ENCODE measurements at regions not wholly inside any gene's neighbourhood (a gene's known extent, or its start where the extent isn't known, plus 50 kb on each side); places are given as distances from the start of the nearest gene placed in this dataset.

GRCh38 chr4:180041576-180041975 lies 2201.6 kb upstream of the TENM3 start:
- DNase-seq: no peak
- intact Hi-C loops (cut with DNase I): no loop called here

- no peak for DNase-seq
- intact Hi-C loops (cut with DNase I): no loop called here
These were observed 2190.6 kb upstream of the TENM3 start for GRCh38 chr4:180052629-180053028.

GRCh38 chr4:180054291-180054690 lies 2188.9 kb upstream of the TENM3 start:
- DNase-seq: no peak
- intact Hi-C loops (cut with DNase I): no loop called here

DNA sequence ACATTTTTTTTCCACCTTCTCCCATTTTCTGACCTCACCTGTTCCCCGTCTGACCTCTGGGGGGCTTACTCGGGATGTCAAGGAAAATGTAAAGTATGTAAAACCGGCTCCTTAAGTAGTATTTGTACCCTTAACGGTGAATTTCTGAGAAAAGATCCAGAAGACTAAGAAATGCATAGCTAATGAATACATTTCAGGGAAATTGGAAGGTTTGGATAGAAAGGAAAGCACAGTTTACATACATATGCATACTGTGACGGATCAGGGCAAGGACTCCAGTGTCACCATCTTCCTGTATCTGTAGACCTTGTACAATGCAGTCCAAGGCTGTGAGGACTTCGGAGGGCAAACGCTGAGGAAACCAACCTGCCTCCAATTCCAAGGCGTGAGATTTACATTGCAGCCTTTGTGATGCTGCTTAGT lies 2185.9 kb upstream of the TENM3 start:
- intact Hi-C loops (cut with DNase I): no loop called here

GRCh38 chr4:180057891-180058671 lies 2185.1 kb upstream of the TENM3 start:
- intact Hi-C loops (cut with DNase I): no loop called here
- peak in 9 of 10 donors; percentile 17 to 87 (median 51) for DNase-seq

More for the DNA sequence above, 2185.9 kb upstream of the TENM3 start:
- peak in 1 of 10 donors; percentile 4 for DNase-seq

DNA sequence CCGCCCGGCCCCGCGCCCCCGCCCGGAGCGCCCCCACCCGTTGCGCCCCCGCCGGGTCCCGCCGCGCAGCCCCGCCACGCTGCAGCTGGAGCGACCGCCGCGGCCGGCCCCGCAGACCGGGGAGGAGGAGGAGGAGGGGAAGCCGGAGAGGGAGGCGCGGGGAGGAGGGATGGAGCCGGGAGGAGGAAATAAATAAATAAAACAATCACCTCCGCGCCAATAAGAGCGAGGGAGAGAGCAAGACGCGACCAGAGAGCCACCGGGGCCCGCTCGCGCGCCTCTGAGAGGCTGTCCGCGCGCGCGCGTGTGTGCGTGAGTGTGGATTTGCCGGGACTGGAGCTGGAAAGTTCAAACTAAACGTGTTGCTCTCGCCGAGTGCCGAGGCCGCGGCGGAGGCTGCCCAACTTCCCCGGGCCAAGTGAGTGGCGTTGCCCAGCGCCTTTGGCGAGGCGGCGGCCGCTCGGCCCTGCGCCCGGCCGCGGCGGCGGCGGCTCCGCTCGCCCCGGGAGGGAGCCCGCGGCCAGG lies 2184.4 kb upstream of the TENM3 start:
- intact Hi-C loops (cut with DNase I): no loop called here
- DNase-seq: peak; percentile 48 to 93 (median 74)

GRCh38 chr4:180059216-180059881 lies 2183.9 kb upstream of the TENM3 start:
- peak in 9 of 10 donors; percentile 11 to 84 (median 20) for DNase-seq
- intact Hi-C loops (cut with DNase I): no loop called here

- no peak for DNase-seq
These were observed 2182.9 kb upstream of the TENM3 start for GRCh38 chr4:180060159-180060889.

DNA sequence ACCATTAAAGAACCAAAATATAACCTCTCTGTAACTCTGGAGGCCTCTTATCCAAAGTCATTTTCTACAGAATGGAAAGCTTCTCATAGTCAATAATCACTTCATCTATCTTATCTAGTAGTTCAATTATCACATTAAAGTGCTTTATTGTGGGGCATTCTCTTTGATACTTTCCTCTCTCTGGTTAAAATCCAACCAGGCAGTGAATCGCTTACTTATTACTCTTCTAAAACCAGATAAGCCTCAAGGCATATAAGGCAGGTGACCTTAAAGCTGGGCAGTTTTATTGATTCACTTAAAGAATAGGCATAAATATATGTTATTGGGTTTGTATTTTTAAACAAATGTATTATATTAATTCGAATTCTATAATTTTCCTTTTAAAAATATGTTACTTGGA lies 2162.1 kb upstream of the TENM3 start:
- no peak for DNase-seq
- intact Hi-C loops (cut with DNase I): no loop called here

More at GRCh38 chr4:180060159-180060889, 2182.9 kb upstream of the TENM3 start:
- intact Hi-C loops (cut with DNase I): no loop called here

DNA sequence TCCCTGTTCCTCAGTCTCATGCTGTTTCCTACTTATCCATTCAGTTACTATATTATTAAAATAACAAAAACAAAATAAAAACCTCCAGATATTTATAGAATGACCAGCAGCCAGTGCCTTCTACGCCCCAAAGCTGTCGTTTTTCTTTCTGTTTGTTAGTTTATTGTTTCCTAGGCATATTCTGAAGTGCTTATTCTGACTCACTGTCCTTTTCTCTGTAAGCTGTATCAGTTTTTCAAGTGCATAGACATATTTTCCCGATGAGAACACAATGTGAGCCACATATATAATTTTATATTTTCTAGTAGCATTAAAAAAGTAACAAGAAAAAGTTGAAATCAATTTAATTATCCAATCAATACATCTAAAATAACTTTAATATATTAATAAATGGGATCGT lies 2158.6 kb upstream of the TENM3 start:
- intact Hi-C loops (cut with DNase I): no loop called here
- no peak for DNase-seq

DNA sequence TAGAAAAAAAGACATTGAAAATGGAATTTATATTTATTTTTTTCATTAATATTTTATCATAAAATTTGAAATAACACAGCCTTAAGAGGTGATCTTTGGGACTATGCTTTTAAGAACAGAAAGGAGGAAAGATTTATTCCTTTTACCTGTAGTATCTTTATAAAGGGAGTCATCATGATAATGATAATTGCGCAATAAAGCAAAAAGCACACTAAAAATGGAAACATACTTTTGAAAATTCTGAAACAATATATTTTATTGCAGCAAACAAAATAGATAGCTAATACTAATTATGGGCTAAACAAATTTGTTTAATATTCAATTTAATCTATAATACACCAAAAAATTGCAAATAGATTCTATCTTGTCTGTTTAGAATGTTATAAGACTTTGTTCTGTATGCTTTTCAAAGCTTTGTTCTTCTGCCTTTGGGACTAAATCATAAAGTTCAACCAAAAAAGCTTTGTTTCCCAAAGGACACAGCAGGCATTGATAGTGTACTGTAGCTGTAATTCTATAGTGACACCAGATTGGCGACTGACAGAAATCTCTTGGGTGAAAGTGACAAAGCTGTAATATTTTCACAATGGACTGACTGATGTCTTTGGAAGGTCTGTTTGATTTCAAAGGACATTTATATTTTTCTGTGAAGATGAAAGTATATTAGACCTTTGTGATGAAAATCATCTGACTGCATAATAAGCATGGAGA lies 2156.6 kb upstream of the TENM3 start:
- intact Hi-C loops (cut with DNase I): no loop called here
- no peak for DNase-seq

GRCh38 chr4:180098586-180098985 lies 2144.6 kb upstream of the TENM3 start:
- intact Hi-C loops (cut with DNase I): no loop called here
- DNase-seq: no peak

DNA sequence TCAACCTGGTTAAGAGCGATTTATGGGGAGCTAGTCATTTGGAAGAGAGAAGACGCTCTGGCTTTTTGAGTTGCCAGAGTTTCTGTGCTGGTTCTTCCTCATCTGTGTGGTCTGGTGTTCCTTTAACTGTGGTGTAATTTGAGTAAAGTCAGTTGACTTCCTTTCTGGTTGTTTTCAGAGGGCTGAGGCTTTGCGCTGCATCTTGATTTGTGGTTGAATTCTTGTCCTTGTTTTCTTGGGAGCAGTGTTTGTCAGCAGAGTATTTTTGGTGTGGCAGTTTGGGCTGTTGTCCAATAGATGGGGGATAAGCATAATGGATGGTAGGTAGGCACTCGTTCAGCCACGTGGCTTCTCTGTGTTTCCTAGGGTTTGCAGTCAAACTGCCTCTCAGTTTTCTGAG lies 2143.2 kb upstream of the TENM3 start:
- intact Hi-C loops (cut with DNase I): no loop called here

DNA sequence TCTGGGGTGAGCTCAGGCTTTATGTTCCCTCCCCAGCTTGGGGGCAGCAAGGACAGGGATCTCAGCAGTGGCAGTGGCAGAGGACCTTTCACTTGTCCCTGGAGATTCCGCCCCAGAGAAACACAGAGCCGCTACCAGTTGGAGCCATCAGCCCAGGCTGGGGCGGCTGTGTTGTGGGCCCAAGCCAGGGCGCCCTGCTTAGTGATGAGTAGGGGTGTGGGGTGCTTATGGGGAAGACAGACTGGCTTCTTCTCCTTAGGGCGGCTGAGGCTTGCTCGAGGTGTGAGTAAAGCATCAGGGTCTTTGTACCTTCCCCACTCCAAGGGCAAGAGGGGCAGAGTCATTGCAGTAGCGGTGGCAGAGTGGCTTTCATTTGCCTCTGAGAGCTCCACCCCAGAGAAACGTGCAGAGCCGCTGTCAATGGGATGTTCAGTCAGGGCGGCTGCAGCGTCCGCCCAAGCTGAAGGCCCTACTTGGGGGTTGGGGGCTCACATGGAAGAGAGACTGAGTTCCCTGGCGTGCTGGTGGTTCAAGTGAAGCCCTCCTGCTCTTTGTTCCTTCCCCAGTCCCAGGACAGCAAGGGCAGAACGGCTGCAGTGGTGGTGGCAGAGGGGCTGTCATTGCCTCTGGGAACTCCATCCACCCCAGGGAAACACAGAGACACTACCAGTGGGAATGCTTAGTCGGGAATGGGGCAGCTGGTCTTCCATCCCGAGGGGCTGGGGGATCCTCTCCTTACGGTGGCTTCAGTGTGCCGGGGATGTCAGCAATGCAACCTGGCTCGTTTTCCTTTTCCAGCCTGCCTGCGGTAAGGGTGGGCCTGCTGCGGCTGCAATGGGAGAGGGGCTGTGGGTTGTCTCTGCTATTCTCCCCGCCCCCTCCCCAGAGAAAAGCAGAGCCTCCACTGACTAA lies 2142.5 kb upstream of the TENM3 start:
- peak in 1 of 10 donors; percentile 39 for DNase-seq

More for the DNA sequence above, 2143.2 kb upstream of the TENM3 start:
- DNase-seq: no peak

DNA sequence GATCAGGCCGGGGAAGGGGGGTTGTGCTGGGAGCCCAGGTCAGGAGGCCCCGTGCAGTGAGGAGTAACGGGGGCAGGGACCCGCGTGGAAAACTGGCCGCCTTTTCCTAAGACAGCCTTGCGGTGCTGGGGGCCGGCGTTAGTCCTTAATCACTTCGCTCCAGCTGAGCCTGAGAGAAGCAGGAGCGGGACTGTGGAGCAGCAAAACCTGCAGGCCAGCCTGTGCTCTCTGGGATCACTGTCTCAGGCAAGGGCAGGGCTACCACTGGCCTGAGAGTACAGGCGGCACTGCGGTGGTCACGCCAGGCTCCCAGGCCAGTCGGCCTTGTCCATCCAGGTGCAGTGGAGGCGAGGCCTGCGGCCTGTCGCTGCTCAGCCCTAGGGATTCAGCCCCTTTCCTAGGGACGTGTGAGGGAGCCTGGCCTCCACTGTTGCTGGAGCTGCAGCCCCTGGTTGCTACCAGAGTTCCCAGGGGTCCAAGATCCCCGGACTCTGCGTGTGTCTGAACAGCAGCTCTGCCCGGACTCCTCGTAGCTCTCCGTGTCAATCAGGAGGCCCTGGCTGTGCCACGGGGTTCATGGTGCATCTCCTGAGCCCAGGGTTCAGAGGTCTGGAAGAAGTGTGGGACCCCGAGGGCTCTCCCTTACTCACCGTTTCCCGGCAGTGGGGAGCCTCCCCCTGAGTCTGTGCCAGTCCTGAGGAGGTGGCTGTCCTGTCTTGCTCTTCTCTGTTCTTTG lies 2141.7 kb upstream of the TENM3 start:
- intact Hi-C loops (cut with DNase I): no loop called here
- peak in 4 of 10 donors; percentile 5 to 77 (median 66) for DNase-seq

More for the DNA sequence above, 2142.5 kb upstream of the TENM3 start:
- intact Hi-C loops (cut with DNase I): no loop called here

GRCh38 chr4:180103794-180104193 lies 2139.4 kb upstream of the TENM3 start:
- no peak for DNase-seq
- intact Hi-C loops (cut with DNase I): no loop called here

DNA sequence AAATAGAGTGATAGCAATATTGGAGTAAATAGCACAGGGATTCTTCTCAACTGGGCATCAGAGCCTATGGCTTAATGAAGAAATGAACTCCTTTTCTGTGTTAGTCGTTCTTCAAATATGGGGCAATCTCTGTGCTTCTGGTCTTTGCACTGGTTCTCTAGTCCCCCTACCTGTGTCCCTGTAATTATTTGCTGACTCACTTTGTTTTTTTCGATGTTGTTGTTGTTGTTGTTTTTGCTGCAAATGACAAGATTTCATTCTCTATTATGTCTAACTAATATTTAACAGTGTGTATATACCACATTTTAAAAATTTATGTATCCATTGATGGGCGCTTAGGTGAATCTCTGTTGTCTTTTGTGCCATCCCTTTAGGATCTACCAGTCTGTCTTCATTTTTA lies 2137.8 kb upstream of the TENM3 start:
- intact Hi-C loops (cut with DNase I): no loop called here
- DNase-seq: no peak

DNA sequence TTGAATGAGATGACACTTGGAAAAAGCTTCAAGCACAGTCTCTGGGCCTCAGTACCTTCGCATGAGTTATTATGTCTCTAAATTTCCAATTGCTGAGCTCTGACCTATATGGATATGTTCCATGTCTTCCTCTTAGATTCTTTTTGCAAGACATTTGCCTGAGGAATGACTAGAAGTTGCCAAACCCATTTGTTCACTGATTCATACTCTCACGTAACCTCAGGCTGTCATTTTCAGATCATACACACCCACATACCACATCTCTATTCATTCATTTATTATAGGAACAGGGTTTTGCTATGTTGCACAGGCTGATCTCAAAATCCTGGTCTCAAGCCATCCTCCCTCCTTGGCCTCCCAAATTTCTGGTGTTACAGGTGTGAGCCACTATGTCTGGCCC lies 2137.1 kb upstream of the TENM3 start:
- no peak for DNase-seq
- intact Hi-C loops (cut with DNase I): no loop called here

GRCh38 chr4:180106997-180107396 lies 2136.2 kb upstream of the TENM3 start:
- DNase-seq: no peak
- intact Hi-C loops (cut with DNase I): no loop called here
